Heart right ventricle (tissue), 16 donors: ENCODE measurements at regions not wholly inside any gene's neighbourhood (a gene's known extent, or its start where the extent isn't known, plus 50 kb on each side); places are given as distances from the start of the nearest gene placed in this dataset.

Experiments used
- ATAC-seq, 8 donors: fragments of 200-7000 bp; cut with Tn5 transposase; one replicate each; pipeline ENCODE4 v1.9.1; 2020; ENCODE audit warnings: mild to moderate bottlenecking in 8 of 8, moderate library complexity in 8 of 8, moderate number of reproducible peaks in 1 of 8
- DNase-seq, 2 donors: peaks; one replicate each; pipeline ENCODE4 v3.0.0-alpha.2; 2020
- H3K27ac ChIP-seq, 10 donors: fragments of 200-600 bp; sonication (generic) in 2 of 10; one replicate each; pipeline versions ENCODE4 v1.5.0 to v1.8.0; 2020 to 2022; ENCODE audit warnings: mild to moderate bottlenecking in 3 of 10
- H3K27me3 ChIP-seq, 7 donors: fragments of 200-600 bp; one replicate each; pipeline ENCODE4 v1.8.0; 2021 to 2022; ENCODE audit warnings: mild to moderate bottlenecking in 2 of 7
- H3K36me3 ChIP-seq, 9 donors: fragments of 200-600 bp; sonication (generic) in 1 of 9; one replicate each; pipeline versions ENCODE4 v1.5.0 to v1.8.0; 2020 to 2022; ENCODE audit warnings: mild to moderate bottlenecking in 2 of 9
- H3K4me1 ChIP-seq, 9 donors: fragments of 200-600 bp; sonication (generic) in 1 of 9; one replicate each; pipeline versions ENCODE4 v1.5.0 to v1.8.0; 2020 to 2022; ENCODE audit warnings: mild to moderate bottlenecking in 4 of 9
- H3K4me3 ChIP-seq, 10 donors: fragments of 200-600 bp; sonication (generic) in 2 of 10; one replicate each; pipeline versions ENCODE4 v1.5.0 to v1.8.0; 2020 to 2022; ENCODE audit warnings: mild to moderate bottlenecking in 7 of 10, moderate library complexity in 2 of 10
- H3K9me3 ChIP-seq, 11 donors: fragments of 200-600 bp in 10 of 11; sonication (generic) in 2 of 11; one replicate each; pipeline versions ENCODE4 v1.5.0 to v1.8.0; 2013 to 2022; ENCODE audit warnings: mild to moderate bottlenecking in 2 of 11, control low read depth in 1 of 11, moderate library complexity in 1 of 11
- WGBS, 2 donors: extraction: QIAGEN DNeasy Blood & Tissue Kit; methylation state at CpG; one replicate each; pipeline ENCODE4 v1.1.7; 2013; ENCODE audit warnings: inconsistent platforms in 1 of 2; 5-methylcytosine and 5-hydroxymethylcytosine counted together
- intact Hi-C, 10 donors: fragments of 100-400 bp; cut with DNase I; formaldehyde crosslinking; loops; one replicate each; pipeline versions ENCODE4 v1.11.1 to v1.14.2; 2022
- TF ChIP-seq, protein P1 (sequence below), 9 donors: fragments of 200-600 bp; sonication (generic) in 2 of 9; IDR thresholded peaks; one replicate each; pipeline versions ENCODE4 v1.5.0 to v1.8.0; 2021 to 2022; ENCODE audit warnings: antibody characterized with exemption in 9 of 9, mild to moderate bottlenecking in 5 of 9, moderate library complexity in 1 of 9
- donor health status: Arrhythmogenic right ventricular cardiomyopathy.
- donor health status: ischemic (EF 13 %, LVEDD 7.1; RV severe dilation, severe dysfunction).
- donor health status: healthy with polysubstance abuse.
- donor health status: DM: no; HTN: yes; CAD: no.
- donor health status: DM: no; HTN: no; CAD: no.
- donor health status: ischemic (EF 25% LVEDD 6.9; RV normal size, moderate dysfunction).
- donor health status: ischemic (EF 25% LVEDD 5.7; RV mildly dilated, moderate dysfunction).
- donor health status: healthy.
- donor health status: DM: yes; HTN: yes; CAD: no.
- donor health status: Ischemic cardiomyopathy.
- donor health status: ischemic (EF 35%, LVEDD 5.7; RV mildly dilated, moderate dysfunction).
- donor health status: nonischemic (EF 11% LVEDD 7.7; RV severe dilation, severe dysfunction).
- donor health status: DM: yes; HTN: yes; CAD: no.
- donor health status: PGD.
- donor health status: ischemic (EF 29% LVEDD 5.4; RV normal size, mild dysfunction).
- donor health status: nonischemic (EF 23%, LVEDD 6.1; RV moderate dilation, normal function).

DNA sequence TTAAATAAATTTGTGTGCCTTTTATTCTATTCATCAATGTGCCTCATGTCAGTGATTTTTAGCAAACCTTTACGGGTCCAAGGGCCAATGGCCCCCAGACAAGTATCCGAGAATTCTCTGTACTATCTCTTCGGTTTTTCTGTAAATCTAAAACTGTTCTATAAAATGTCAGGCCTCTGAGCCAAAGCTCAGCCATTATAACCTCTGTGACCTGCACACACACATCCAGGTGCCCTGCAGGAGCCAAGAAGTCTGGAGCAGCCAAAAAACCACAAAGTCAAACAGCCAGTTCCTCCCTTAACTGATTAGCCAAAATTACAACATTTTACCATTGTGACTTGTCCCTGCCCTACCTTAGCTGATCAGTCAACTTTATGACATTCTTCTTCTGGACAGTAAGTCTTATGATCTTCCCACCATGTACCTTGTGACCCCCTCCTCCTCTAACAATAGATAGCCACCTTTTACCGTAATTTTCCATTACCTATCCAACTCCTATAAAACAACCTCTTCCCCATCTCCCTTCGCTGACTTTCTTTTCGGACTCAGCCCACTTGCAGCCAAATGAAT, 363.8 kb downstream of the SEMA3D start:
- TF ChIP-seq, protein P1, sequence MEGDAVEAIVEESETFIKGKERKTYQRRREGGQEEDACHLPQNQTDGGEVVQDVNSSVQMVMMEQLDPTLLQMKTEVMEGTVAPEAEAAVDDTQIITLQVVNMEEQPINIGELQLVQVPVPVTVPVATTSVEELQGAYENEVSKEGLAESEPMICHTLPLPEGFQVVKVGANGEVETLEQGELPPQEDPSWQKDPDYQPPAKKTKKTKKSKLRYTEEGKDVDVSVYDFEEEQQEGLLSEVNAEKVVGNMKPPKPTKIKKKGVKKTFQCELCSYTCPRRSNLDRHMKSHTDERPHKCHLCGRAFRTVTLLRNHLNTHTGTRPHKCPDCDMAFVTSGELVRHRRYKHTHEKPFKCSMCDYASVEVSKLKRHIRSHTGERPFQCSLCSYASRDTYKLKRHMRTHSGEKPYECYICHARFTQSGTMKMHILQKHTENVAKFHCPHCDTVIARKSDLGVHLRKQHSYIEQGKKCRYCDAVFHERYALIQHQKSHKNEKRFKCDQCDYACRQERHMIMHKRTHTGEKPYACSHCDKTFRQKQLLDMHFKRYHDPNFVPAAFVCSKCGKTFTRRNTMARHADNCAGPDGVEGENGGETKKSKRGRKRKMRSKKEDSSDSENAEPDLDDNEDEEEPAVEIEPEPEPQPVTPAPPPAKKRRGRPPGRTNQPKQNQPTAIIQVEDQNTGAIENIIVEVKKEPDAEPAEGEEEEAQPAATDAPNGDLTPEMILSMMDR (IDR thresholded peaks at IDR 0.05) = no peak
- Histone ChIP-seq H3K27ac (no peak overlapping the region), H3K36me3 (no peaks in the 10 kb centered on the region), H3K9me3 (no peaks in the 10 kb centered on the region), H3K4me3 (no peak overlapping the region), H3K4me1 (no peaks in the 10 kb centered on the region), H3K27me3 (no peaks in the 10 kb centered on the region)
- DNase-seq (no peak), ATAC-seq (no peak)
- intact Hi-C loops = loop anchor here in 1 of 10 donors (10.0 kb wide), 1 partner anchor 62 kb away; no protein-coding TSS in a partner anchor
- 95 to 97% methylated on average over 6 of the region's 6 CpGs for WGBS, 2 donors

DNA sequence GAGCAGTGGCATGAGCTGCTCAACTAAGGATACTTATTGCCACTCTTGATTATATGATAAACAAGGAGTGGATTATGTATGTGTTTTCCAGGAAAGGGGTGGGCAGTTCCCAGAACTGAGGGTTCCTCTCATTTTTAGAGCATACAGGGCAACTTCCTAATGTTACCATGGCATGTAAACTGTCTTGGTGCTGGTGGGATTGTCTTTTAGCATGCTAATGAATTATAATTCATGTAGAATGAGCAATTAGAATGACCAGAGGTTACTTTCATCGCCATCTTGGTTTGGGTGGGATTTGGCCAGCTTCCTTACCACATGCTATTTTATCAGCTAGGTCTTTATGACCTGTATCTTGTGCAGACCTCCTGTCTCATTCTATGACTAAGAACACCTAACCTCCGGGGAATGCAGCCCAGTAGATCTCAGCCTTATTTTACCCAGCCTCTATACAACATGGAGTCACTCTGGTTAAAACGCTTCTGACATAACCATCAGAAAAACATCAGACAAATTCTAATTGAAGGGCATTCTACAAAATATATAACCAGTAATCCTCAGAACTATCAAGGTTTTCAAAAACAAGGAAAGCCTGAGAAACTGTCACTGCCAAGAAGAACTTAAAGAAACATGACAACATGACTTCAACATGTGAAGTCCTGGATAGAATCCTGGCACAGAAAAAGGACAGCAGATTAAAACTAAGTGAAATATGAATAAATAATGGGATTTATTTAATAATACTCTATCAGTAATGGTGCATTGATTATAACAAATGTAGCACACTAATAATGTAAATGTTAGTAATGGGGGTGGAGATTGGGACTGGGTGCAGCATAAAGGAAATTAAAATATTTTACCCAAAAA, 365.0 kb downstream of the SEMA3D start:
- intact Hi-C loops = loop anchor here in 1 of 10 donors (10.0 kb wide), 1 partner anchor 63 kb away; no protein-coding TSS in a partner anchor
- 95 to 96% methylated on average over 3 of the region's 3 CpGs for WGBS, 2 donors
- no peaks in the 10 kb centered on the region for H3K27me3 ChIP-seq
- TF ChIP-seq, protein P1 (IDR thresholded peaks at IDR 0.05) = no peak
- H3K27ac ChIP-seq = no peak overlapping the region
- DNase-seq (no peak), ATAC-seq (no peak)
- H3K9me3 ChIP-seq = no peaks in the 10 kb centered on the region
- no peaks in the 10 kb centered on the region for H3K36me3 ChIP-seq
- no peak overlapping the region for H3K4me3 ChIP-seq
- H3K4me1 ChIP-seq = no peaks in the 10 kb centered on the region

DNA sequence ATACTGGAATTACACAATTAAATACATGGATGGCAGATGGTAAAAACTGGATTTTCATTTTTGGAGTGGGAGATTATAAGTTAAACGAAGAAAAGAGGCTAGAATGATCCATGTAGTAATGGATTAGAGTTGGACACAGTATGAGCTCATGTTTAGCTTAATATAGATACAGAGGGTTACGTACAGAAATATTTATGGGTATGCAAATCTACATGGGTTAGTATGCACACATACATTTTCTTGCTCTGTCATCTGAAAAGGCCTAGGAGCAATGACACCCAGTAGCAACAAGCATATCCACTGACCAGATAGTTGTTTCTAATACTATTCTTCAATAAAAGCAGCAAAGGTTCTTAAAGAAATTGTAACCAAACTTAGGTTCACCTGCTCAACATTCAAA, 366.4 kb downstream of the SEMA3D start:
- intact Hi-C loops = loop anchor here in 1 of 10 donors (10.0 kb wide), 1 partner anchor 64 kb away; no protein-coding TSS in a partner anchor
- Histone ChIP-seq H3K4me3 (no peak overlapping the region), H3K9me3 (no peaks in the 10 kb centered on the region), H3K27ac (no peak overlapping the region), H3K27me3 (no peaks in the 10 kb centered on the region), H3K36me3 (no peaks in the 10 kb centered on the region), H3K4me1 (no peaks in the 10 kb centered on the region)
- DNase-seq = no peak
- ATAC-seq = no peak
- TF ChIP-seq, protein P1 (IDR thresholded peaks at IDR 0.05) = no peak
- 41 to 43% methylated on average over 2 of the region's 2 CpGs for WGBS, 2 donors

DNA sequence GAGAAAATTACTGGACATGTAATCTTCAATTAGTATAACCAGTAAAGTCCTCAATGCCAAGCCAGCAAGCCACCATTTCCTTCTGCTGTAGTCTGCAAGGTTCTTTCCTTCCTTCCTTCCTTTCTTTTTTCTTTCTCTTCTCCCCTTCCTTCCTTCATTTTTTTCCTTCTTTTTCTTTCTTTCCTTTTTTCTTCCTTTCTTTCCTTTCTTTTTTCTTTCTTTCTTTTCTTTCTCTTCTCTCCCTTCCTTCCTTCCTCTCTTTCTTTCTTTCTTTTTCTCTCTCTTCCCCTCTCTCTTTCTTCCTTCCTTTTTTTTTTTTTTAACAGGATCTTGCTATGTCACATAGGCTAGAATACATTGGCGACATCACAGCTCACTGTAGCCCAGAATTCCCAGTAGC, 369.8 kb downstream of the SEMA3D start:
- intact Hi-C loops = no loop called here
- no peak for ATAC-seq
- H3K27me3 ChIP-seq = no peaks in the 10 kb centered on the region
- no peak overlapping the region for H3K27ac ChIP-seq
- no peaks in the 10 kb centered on the region for H3K9me3 ChIP-seq
- no peaks in the 10 kb centered on the region for H3K36me3 ChIP-seq
- DNase-seq = no peak
- TF ChIP-seq, protein P1 (IDR thresholded peaks at IDR 0.05) = no peak
- 88 to 96% methylated on average over 1 of the region's 1 CpG for WGBS, 2 donors
- no peak overlapping the region for H3K4me3 ChIP-seq
- H3K4me1 ChIP-seq = peaks cover 0 to 7% (median 0%) of the 10 kb centered on the region in 9 donors
